ENCODE measurements at regions not wholly inside any gene's neighbourhood (a gene's known extent, or its start where the extent isn't known, plus 50 kb on each side); places are given as distances from the start of the nearest gene placed in this dataset.
A peak's percentile ranks its signal among the peaks of the same experiment; 100 is the strongest.

DNA sequence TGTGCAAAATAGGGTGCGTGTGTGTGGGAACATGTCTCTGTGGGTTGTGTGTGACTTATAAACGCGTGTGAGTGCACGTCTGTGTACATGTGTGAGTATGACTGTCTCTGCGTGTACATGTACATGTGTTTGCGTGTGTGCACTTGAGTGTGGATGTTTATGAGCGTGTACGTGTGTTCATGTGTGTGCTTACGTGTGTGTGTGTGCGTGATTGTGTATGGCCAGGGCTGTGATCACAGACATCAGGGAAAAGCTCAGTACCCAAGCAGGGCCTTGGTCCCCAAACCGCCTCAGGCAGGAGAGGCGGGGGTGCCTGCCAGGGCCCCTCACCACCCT, 326.3 kb upstream of the DIO3 start:
- H3K9ac ChIP-seq (ENCODE audit: insufficient read depth in 1 of 2, low read length in 2 of 2) = no peak overlapping the region
- H3K4me1 ChIP-seq (ENCODE audit: control insufficient read depth in 5 of 5, insufficient read depth in 5 of 5, low read length in 5 of 5) = peaks cover 0 to 37% (median 5%) of the 10 kb centered on the region in 5 donors
- H3K36me3 ChIP-seq (ENCODE audit: control insufficient read depth in 4 of 4, insufficient read depth in 4 of 4, low read length in 4 of 4) = no peaks in the 10 kb centered on the region
- H3K9me3 ChIP-seq (ENCODE audit: control insufficient read depth in 4 of 4, insufficient read depth in 3 of 4, low read length in 3 of 4) = no peaks in the 10 kb centered on the region
- ATAC-seq (ENCODE audit: insufficient read depth, low FRiP score) (no peak), DNase-seq (no peak)
- whole genome bisulfite sequencing, 2 donors = 84 to 87% methylated on average over 12 of the region's 12 CpGs
- H3K4me3 ChIP-seq = no peak overlapping the region
- H3K27me3 ChIP-seq (ENCODE audit: control insufficient read depth in 3 of 3, insufficient read depth in 3 of 3, low read length in 2 of 3) = no peaks in the 10 kb centered on the region
- TF ChIP-seq, protein P1, sequence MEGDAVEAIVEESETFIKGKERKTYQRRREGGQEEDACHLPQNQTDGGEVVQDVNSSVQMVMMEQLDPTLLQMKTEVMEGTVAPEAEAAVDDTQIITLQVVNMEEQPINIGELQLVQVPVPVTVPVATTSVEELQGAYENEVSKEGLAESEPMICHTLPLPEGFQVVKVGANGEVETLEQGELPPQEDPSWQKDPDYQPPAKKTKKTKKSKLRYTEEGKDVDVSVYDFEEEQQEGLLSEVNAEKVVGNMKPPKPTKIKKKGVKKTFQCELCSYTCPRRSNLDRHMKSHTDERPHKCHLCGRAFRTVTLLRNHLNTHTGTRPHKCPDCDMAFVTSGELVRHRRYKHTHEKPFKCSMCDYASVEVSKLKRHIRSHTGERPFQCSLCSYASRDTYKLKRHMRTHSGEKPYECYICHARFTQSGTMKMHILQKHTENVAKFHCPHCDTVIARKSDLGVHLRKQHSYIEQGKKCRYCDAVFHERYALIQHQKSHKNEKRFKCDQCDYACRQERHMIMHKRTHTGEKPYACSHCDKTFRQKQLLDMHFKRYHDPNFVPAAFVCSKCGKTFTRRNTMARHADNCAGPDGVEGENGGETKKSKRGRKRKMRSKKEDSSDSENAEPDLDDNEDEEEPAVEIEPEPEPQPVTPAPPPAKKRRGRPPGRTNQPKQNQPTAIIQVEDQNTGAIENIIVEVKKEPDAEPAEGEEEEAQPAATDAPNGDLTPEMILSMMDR (IDR thresholded peaks at IDR 0.05; ENCODE audit: control extremely low read depth, extremely low read depth) = no peak
- no peak overlapping the region for H3K27ac ChIP-seq (ENCODE audit: low read depth in 1 of 2, low read length in 1 of 2)

DNA sequence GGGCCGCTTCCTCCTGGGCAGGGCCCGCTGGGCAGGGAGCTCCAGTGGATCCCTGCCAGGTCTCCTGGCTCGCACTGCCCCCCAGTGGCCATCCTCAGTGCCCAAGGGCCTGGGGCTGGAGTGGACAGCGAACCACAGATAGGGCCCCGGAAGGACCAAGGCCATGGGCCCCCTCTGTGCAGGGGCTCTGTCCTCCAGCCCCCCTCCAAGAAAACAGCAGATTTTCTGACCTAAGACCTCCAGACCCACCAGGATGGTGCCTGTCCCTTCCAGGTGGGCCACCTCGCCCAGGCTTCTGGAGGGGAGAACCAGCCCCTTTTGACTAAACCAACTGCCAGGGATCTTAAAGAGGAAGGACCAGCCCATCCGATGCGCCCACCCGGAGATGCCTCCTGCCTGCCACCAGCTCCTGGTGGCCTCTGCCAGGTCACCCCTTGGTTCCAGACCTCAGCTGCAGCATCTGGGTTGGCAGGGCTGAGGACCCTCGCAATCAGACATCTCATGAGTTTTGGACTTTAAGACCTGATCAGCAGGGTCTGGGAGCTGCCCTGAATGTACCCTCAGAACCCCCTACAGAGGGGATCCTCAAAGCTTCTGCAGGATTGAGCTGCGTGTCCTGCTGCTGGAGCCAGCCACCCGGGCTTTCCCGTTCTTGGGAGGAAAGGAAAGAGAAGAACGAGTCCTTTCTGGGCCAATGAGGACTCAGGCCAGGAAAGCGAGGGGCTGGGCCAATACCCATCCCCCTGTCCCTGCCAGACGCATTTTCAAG, 325.8 kb upstream of the DIO3 start:
- TF ChIP-seq, protein P1 (IDR thresholded peaks at IDR 0.05; ENCODE audit: control extremely low read depth, extremely low read depth) = peak; percentile 44
- H3K36me3 ChIP-seq (ENCODE audit: control insufficient read depth in 4 of 4, insufficient read depth in 4 of 4, low read length in 4 of 4) = no peaks in the 10 kb centered on the region
- no peak overlapping the region for H3K9ac ChIP-seq (ENCODE audit: insufficient read depth in 1 of 2, low read length in 2 of 2)
- H3K9me3 ChIP-seq (ENCODE audit: control insufficient read depth in 4 of 4, insufficient read depth in 3 of 4, low read length in 3 of 4) = no peaks in the 10 kb centered on the region
- H3K27ac ChIP-seq (ENCODE audit: low read depth in 1 of 2, low read length in 1 of 2) = no peak overlapping the region
- peaks cover 0 to 40% (median 5%) of the 10 kb centered on the region in 5 donors for H3K4me1 ChIP-seq (ENCODE audit: control insufficient read depth in 5 of 5, insufficient read depth in 5 of 5, low read length in 5 of 5)
- H3K27me3 ChIP-seq (ENCODE audit: control insufficient read depth in 3 of 3, insufficient read depth in 3 of 3, low read length in 2 of 3) = no peaks in the 10 kb centered on the region
- no peak overlapping the region for H3K4me3 ChIP-seq
- WGBS, 2 donors = 58 to 68% methylated on average over 15 to 16 of the region's 16 CpGs
- DNase-seq (peak; percentile 61 to 71 (median 62)), ATAC-seq (ENCODE audit: insufficient read depth, low FRiP score) (peak; percentile 55)

DNA sequence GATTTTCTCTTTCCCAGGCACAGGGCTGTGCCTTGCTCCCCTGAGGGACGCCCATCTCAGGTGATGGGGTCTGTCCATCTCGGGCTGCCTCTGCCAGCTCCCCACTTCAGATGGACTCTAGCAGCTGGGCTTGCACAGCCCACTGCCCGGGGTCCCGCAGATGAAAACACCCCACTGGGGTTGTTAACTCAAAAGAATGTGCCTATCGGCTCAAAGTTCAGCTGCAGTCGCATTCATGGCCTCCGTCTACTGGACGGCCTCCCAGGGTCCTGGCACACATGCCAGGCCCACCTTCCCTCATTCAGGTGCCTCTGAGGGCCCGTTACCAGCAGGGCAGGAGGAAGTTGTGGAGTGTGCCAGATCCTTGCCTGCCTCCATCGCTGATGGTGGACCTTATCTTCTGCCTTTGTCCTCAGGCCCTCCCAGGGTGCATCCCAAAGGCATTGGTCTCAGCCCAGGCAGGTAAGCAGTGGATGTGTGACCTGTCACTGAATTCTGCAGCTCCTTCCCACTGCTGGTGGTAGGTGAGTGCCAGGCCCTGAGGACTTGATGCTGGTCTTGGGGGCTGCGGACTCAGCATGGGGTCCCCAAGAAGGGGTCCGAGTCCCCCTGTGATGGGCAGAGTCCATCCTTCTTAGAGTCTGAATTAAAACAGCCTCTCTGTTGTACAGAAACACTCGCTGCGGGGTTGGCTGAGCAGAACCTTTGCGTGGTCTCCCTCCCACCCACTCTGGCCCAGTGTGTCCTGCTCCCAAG, 324.6 kb upstream of the DIO3 start:
- Histone ChIP-seq H3K27me3 (ENCODE audit: control insufficient read depth in 3 of 3, insufficient read depth in 3 of 3, low read length in 2 of 3) (no peaks in the 10 kb centered on the region), H3K27ac (ENCODE audit: low read depth in 1 of 2, low read length in 1 of 2) (no peak overlapping the region), H3K9ac (ENCODE audit: insufficient read depth in 1 of 2, low read length in 2 of 2) (no peak overlapping the region), H3K36me3 (ENCODE audit: control insufficient read depth in 4 of 4, insufficient read depth in 4 of 4, low read length in 4 of 4) (no peaks in the 10 kb centered on the region), H3K9me3 (ENCODE audit: control insufficient read depth in 4 of 4, insufficient read depth in 3 of 4, low read length in 3 of 4) (no peaks in the 10 kb centered on the region), H3K4me3 (no peak overlapping the region), H3K4me1 (ENCODE audit: control insufficient read depth in 5 of 5, insufficient read depth in 5 of 5, low read length in 5 of 5) (peaks cover 0 to 40% (median 5%) of the 10 kb centered on the region in 5 donors)
- TF ChIP-seq, protein P1 (IDR thresholded peaks at IDR 0.05; ENCODE audit: control extremely low read depth, extremely low read depth) = no peak
- DNase-seq (peak in 1 of 3 donors; percentile 10), ATAC-seq (ENCODE audit: insufficient read depth, low FRiP score) (no peak)
- 88 to 90% methylated on average over 15 of the region's 15 CpGs for WGBS, 2 donors
